ENCODE measurements at regions not wholly inside any gene's neighbourhood (a gene's known extent, or its start where the extent isn't known, plus 50 kb on each side); places are given as distances from the start of the nearest gene placed in this dataset.

DNA sequence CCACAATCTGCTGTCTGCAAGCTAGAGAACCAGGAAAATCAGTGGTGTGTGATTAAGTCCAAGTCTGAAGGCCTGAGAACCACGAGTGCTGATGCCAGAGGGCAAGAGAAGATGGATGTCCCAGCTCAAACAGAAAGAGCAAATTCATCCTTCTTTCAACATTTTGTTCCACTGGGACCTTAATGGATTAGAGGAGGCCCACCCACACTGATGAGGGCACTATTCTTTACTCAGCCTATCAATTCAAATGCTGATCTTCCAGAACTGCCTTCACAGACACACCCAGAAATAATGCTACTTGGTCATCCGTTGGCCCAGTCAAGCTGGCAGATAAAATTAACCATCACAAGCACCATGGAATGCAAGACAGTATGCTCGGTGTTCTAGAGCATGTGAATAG is 226.6 kb upstream of the SASH1 start:
- Mint-ChIP-seq H3K4me3 (no peak overlapping the region), H3K27ac (no peak overlapping the region), H3K36me3 (ENCODE audit: low read depth) (no peaks in the 10 kb centered on the region), H3K4me1 (ENCODE audit: low read depth) (no peaks in the 10 kb centered on the region), H3K27me3 (peaks cover 4% of the 10 kb centered on the region), H3K9me3 (no peaks in the 10 kb centered on the region)
- Histone ChIP-seq H3K4me1 (ENCODE audit: insufficient read depth, low read length) (no peaks in the 10 kb centered on the region), H3K4me3 (ENCODE audit: low read length) (no peak overlapping the region), H3K27ac (ENCODE audit: low read depth in 1 of 2, low read length in 2 of 2) (no peak overlapping the region), H3K36me3 (ENCODE audit: insufficient read depth, low read length) (no peaks in the 10 kb centered on the region), H3K9me3 (ENCODE audit: control insufficient read depth in 1 of 2, insufficient read depth in 1 of 2, low read length in 2 of 2) (no peaks in the 10 kb centered on the region), H3K27me3 (ENCODE audit: control insufficient read depth in 1 of 2, insufficient read depth in 2 of 2, low read length in 2 of 2) (peaks cover 0 to 3% of the 10 kb centered on the region in 2 experiments)
- ATAC-seq (ENCODE audit: poor library complexity) (no peak), DNase-seq (no peak)
- POLR2A ChIA-PET: no interaction called here
- CTCF ChIA-PET: no interaction called here
- TF ChIP-seq, protein P1, sequence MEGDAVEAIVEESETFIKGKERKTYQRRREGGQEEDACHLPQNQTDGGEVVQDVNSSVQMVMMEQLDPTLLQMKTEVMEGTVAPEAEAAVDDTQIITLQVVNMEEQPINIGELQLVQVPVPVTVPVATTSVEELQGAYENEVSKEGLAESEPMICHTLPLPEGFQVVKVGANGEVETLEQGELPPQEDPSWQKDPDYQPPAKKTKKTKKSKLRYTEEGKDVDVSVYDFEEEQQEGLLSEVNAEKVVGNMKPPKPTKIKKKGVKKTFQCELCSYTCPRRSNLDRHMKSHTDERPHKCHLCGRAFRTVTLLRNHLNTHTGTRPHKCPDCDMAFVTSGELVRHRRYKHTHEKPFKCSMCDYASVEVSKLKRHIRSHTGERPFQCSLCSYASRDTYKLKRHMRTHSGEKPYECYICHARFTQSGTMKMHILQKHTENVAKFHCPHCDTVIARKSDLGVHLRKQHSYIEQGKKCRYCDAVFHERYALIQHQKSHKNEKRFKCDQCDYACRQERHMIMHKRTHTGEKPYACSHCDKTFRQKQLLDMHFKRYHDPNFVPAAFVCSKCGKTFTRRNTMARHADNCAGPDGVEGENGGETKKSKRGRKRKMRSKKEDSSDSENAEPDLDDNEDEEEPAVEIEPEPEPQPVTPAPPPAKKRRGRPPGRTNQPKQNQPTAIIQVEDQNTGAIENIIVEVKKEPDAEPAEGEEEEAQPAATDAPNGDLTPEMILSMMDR (IDR thresholded peaks at IDR 0.05): no peak
- intact Hi-C loops (cut with DNase I, micrococcal nuclease): no loop called here

DNA sequence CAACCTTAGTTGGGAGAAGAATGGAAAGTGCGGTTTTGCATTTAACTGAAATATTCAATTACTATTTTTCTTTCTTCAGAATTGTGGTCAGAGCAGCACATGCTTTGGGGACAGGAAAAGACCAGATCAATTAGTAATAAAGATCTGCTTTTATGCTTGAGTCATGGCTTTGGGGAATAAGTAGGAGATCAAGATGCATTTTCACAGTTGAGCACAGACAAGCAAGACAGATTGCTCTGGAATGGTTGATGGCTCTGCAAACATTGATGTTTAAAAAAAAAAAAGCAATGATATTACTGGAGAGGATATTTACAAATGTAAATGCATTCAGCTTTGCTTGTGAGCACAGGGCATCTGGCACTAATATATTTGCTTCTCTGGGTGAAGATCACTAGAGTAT is 224.4 kb upstream of the SASH1 start:
- H3K27me3 ChIP-seq (ENCODE audit: control insufficient read depth in 1 of 2, insufficient read depth in 2 of 2, low read length in 2 of 2): peaks cover 0 to 8% of the 10 kb centered on the region in 2 experiments
- no peak overlapping the region for H3K4me3 ChIP-seq (ENCODE audit: low read length)
- Mint-ChIP-seq H3K27ac (no peak overlapping the region), H3K4me1 (ENCODE audit: low read depth) (no peaks in the 10 kb centered on the region), H3K9me3 (no peaks in the 10 kb centered on the region), H3K36me3 (ENCODE audit: low read depth) (no peaks in the 10 kb centered on the region), H3K4me3 (no peak overlapping the region), H3K27me3 (peaks cover 16% of the 10 kb centered on the region)
- no peak overlapping the region for H3K27ac ChIP-seq (ENCODE audit: low read depth in 1 of 2, low read length in 2 of 2)
- intact Hi-C loops (cut with DNase I, micrococcal nuclease): no loop called here
- H3K4me1 ChIP-seq (ENCODE audit: insufficient read depth, low read length): no peaks in the 10 kb centered on the region
- ATAC-seq (ENCODE audit: poor library complexity) (no peak), DNase-seq (no peak)
- no peaks in the 10 kb centered on the region for H3K9me3 ChIP-seq (ENCODE audit: control insufficient read depth in 1 of 2, insufficient read depth in 1 of 2, low read length in 2 of 2)
- TF ChIP-seq, protein P1 (IDR thresholded peaks at IDR 0.05): no peak
- ChIA-PET CTCF (no interaction called here), POLR2A (no interaction called here)
- H3K36me3 ChIP-seq (ENCODE audit: insufficient read depth, low read length): no peaks in the 10 kb centered on the region

DNA sequence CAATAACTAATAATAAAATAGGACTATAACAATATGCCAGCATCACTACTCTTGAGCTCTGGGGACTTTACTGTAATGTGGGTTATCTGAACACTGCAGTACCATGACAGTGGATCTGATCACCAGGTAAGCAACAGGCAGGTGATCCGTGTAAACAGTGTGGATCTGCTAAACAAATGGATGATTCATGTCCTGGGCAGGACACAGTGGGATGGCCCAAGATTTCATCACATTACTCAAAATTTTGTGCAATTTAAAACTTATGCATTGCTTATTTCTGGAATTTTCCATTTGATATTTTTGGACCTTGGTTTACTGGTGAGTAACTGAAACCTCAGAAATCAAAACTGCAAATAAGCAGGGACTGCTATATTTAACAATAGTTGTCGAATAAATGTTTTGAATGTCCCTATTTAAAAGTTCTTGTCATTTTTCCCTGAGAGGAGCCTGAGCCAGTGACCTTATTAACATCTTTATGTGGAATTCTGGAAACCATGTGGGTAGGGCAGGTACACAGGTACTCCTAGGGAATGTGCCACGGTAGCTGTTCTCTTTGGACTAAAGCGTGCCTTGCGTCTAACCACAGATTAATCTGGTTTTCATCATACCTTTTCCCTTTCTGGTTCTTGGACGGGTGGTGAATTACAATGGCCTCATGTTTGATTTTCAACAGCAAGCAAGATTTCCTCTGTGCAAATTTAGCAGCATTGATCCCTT is 214.5 kb upstream of the SASH1 start:
- no peak overlapping the region for H3K27ac ChIP-seq (ENCODE audit: low read depth in 1 of 2, low read length in 2 of 2)
- ATAC-seq (ENCODE audit: poor library complexity): no peak
- no peaks in the 10 kb centered on the region for H3K4me1 ChIP-seq (ENCODE audit: insufficient read depth, low read length)
- H3K36me3 Mint-ChIP-seq (ENCODE audit: low read depth): no peaks in the 10 kb centered on the region
- H3K27me3 ChIP-seq (ENCODE audit: control insufficient read depth in 1 of 2, insufficient read depth in 2 of 2, low read length in 2 of 2): peaks cover 0 to 4% of the 10 kb centered on the region in 2 experiments
- ChIA-PET CTCF (no interaction called here), POLR2A (no interaction called here)
- H3K27ac Mint-ChIP-seq: no peak overlapping the region
- H3K4me3 Mint-ChIP-seq: no peak overlapping the region
- no peaks in the 10 kb centered on the region for H3K4me1 Mint-ChIP-seq (ENCODE audit: low read depth)
- DNase-seq: no peak
- no peaks in the 10 kb centered on the region for H3K9me3 ChIP-seq (ENCODE audit: control insufficient read depth in 1 of 2, insufficient read depth in 1 of 2, low read length in 2 of 2)
- H3K4me3 ChIP-seq (ENCODE audit: low read length): no peak overlapping the region
- H3K27me3 Mint-ChIP-seq: peaks cover 22% of the 10 kb centered on the region
- H3K36me3 ChIP-seq (ENCODE audit: insufficient read depth, low read length): no peaks in the 10 kb centered on the region
- TF ChIP-seq, protein P1 (IDR thresholded peaks at IDR 0.05): no peak
- intact Hi-C loops (cut with DNase I, micrococcal nuclease): no loop called here
- no peaks in the 10 kb centered on the region for H3K9me3 Mint-ChIP-seq

All from CD4-positive, alpha-beta T cell (primary cell).